HG02852 (cell line): ENCODE measurements at regions not wholly inside any gene's neighbourhood (a gene's known extent, or its start where the extent isn't known, plus 50 kb on each side); places are given as distances from the start of the nearest gene placed in this dataset.
"Not testable (repeated sequence)": the region's sequence is repeated elsewhere in the genome, so short reads cannot be mapped to it uniquely, and the experiment has no call there.

ENCODE experiments used
- ATAC-seq: cut with Tn5 transposase; IDR thresholded peaks from one replicate; pipeline ENCODE4 v1.9.1; 2021; ENCODE audit warnings: mild to moderate bottlenecking, moderate library complexity; ENCODE audit not compliant: unreplicated experiment

DNA sequence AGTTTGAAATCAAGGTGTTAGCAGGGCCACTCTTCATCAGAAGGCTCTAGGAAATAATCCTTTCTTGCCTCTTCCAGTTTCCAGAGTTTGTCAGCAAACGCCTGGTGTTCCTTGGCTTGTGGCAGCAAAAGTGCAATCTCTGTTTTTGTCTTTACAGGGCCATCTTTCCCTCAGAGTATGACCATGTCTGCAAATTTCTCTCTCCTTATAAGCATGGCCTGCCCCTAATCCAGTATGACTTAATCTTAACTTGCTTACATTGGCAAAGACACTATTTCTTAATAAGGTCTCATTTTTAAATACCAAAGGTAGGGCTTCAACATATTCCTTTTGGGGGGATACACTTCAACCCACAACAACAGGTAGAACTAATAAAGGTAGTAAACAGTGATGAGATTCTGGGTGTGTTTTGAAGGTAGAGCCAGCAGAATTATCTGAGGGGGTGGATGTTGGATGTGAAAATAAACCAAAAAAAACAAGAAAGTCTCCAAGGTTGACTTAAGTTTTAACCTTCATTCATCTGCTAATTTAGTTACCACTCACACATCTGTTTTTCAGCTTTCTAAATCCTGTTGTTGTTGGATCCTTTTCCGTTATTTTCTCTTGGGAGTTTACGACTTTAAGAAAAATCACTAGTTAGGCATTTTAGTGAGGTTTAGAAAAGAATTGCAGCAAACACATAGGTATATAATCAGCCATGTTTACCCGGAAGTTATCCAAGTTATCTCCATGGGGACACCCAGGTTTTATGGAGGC is 234.4 kb upstream of the FIGN start:
- ATAC-seq, result no peak

DNA sequence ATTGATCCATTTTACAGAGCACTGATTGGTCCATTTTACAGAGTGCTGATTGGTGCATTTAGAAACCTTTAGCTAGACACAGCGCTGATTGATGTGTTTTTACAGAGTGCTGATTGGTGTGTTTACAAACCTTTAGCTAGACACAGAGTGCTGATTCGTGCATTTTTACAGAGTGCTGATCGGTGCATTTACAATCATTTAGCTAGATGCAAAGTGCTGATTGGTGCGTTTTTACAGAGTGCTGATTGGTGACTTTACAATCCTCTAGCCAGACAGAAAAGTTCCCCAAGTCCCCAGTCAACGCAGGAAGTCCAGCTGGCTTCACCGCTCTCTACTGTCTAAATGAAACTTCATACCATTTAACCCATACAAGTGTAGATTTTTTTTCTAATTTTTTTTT is 228.5 kb upstream of the FIGN start:
- ATAC-seq, result not testable (repeated sequence)

GRCh38 chr2:163953390-163953907 is 217.6 kb upstream of the FIGN start:
- ATAC-seq, result no peak

DNA sequence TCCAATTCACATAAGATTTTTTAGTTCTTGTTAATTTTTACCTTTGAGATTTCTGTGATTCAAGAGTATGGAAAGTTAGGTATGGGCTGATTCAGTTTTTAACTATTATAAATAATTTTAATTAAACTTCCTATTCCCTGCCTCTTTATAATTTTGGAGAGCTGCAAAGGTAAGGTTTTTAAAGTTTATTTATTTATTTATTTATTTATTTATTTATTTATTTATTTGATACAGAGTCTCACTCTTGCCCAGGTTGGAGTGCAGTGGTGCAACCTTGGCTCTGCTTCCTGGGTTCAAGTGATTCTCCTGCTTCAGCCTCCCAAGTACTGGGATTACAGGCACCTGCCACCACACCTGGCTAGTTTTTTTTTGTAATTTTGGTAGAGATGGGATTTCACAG is 215.5 kb upstream of the FIGN start:
- no peak for ATAC-seq

DNA sequence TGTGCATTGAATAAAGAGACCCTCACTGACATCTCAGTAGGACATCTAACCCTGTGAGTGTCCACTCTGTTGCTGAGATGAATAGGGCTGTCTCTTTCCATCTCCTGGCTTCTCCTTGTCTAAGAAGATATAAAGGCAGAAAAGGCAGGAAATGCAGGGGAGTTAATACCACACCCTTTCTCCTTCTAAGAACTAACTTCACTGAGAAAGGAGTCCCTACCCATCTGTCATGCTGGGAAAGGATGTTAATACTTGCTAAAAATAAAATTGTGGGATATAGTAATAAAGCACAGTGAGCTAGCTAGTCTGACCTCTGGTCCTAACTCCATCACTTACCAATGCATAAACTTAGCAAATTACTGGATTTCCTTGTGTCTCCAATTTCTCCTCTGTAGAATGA is 213.9 kb upstream of the FIGN start:
- no peak for ATAC-seq

GRCh38 chr2:163944347-163944737 is 208.5 kb upstream of the FIGN start:
- ATAC-seq, result no peak

DNA sequence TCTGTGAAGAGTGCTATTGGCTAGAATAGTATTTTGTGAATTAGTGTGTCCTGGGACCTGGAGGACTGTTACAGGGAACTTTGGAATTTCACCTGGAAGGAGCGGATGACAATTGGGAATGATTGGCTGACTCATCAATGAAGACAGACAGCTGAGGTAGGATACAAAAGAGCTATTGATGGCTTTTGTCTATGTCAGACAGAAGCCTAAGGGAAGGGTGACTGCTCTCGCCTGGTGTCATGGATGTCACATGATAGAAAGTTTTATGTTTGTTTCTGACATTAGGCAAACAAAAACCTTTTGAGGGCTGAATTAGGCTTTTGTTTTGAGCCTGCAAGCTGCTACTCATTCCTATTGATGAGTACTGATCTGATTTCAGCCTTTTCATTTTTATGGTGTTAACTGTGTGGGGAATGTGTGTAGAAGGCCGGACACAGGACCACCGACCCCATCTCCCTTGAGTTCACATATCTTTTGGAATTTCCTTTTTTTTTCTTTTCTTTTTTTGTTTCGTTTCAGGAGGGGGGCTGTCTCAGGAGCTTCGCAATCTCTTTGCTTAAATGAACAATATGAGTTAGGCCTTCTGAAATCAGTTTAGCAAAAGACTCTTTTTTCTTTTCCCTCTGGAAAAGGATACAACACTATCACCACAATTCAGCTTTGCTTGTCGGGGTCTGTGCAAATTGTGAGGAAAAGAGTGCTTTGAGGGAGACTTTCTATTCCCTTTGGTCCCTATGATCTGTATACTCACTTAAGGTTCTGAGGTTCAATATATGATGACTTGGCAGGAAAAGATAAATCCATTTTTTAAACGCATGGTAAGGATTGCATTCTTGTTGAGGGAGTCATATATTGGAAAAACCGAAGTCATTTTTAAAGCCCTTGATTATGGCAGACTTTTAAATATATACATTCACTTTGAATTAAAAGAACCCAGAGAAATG is 207.9 kb upstream of the FIGN start:
- no peak for ATAC-seq

GRCh38 chr2:163934131-163934530 is 198.3 kb upstream of the FIGN start:
- no peak for ATAC-seq

GRCh38 chr2:163919717-163920116 is 183.9 kb upstream of the FIGN start:
- ATAC-seq, result no peak

GRCh38 chr2:163914486-163914885 is 178.7 kb upstream of the FIGN start:
- not testable (repeated sequence) for ATAC-seq

- not testable (repeated sequence) for ATAC-seq
Observed at GRCh38 chr2:163913532-163913944, 177.7 kb upstream of the FIGN start.

DNA sequence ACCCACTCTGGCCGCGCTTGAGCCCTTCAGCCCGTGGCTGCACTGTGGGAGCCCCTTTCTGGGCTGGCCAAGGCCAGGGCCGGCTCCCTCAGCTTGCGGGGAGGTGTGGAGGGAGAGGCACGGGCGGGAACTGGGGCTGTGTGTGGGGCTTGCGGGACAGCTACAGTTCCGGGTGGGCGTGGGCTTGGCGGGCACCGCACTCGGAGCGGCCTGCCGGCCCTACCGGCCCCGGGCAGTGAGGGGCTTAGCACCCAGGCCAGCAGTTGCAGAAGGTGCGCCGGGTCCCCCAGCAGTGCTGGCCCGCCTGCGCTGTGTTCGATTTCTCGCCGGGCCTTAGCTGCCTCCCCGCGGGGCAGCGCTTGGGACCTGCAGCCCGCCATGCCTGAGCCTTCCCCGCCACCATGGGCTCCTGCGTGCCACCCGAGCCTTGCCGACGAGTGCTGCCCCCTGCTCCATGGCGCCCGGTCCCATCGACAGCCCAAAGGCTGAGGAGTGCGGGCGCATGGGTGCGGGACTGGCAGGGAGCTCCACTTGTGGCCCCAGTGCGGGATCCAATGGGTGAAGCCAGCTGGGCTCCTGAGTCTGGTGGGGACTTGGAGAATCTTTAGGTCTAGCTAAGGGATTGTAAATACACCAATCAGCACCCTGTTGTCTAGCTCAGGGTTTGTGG is 173.7 kb upstream of the FIGN start:
- no peak for ATAC-seq

DNA sequence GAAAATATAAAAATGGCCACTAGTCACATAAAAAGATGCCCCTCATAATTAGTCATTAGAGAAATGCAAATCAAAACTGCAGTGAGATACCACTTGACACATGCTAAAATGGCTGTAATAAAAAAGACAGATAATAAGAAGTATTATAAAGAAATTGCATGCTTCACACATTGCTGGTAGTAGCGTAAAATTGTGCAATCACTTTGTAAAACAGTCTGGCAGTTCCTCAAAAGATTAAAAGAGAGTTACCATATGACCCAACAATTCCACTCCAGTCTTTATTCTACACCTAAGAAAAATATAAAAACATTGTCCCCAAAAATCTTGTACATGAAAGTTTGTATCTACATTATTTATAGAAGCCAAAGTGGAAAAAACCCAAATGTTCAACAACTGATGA is 170.6 kb upstream of the FIGN start:
- no peak for ATAC-seq

GRCh38 chr2:163897799-163898198 is 162.0 kb upstream of the FIGN start:
- no peak for ATAC-seq

DNA sequence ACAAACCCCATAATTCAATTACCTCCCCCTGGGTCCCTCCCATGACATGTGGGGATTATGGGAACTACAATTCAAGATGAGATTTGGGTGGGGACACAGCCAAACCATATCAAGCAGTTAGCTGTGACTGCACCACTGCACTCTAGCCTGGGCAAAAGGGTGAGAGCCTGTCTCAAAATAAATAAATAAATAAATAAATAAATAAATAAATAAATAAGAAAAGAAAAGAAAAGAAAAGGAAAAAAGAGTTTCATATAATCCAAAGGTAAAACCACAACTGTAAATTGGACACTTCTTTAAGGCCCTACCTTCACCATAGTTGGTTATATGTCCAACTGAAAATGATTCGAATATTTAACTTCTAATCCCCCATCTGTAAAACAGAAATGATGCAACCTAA is 157.6 kb upstream of the FIGN start:
- not testable (repeated sequence) for ATAC-seq

DNA sequence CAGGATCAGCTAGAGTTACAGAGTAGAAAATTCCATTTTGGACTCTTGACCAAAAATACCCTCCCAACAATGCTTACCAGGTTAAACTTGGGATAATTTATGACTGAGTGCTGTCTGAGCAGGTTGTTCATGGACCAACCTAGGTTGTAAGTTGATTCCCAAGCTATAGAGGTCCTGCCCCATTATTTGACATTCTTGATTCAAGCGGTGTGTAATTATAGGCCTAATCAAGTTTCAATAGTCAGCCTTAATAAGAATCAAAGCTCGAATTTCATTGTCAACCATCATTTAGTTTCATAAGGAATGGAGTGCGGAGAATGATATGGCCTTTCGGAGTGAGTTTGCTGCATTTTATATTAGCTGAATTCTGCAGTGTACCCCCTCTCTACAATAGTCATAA is 152.8 kb upstream of the FIGN start:
- no peak for ATAC-seq

- no peak for ATAC-seq
Observed at GRCh38 chr2:163887182-163887581, 151.4 kb upstream of the FIGN start.

DNA sequence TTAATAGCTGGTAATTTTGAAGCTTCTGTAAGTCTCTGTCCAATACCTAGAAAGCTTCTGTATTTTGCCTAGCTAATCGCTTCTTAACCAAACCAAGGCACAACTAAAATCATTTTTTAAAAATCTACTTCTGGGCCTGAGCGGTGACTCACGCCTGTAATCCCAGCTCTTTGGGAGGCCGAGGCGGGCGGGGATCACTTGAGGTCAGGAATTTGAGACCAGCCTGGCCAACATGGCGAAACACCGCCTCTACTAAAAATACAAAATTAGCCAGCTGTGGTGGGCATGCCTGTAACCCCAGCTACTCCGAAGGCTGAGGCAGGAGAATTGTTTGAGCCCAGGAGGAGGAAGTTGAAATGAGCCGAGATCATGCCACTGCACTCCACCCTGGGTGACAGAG is 148.6 kb upstream of the FIGN start:
- ATAC-seq, result no peak

- no peak for ATAC-seq
Observed at GRCh38 chr2:163878718-163879117, 142.9 kb upstream of the FIGN start.

DNA sequence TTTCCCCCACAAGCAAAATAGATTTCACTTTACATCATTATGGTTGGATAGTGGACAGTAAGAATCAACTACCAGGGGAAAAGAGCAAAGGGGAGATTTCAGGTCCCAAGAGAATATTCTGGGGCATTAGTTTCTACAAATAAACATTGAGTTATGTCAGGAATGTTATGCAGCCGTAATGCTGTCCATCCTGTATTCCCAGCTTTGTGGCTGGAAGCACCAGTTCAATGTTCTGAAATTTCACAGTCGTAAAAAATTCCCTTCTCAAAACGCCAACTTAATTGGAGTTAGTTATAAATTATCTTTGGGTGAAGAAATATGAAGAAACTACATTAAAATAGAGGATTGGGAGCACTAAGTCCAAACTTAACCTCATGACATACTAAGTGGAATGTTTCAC is 141.5 kb upstream of the FIGN start:
- ATAC-seq, result no peak

- ATAC-seq, result no peak
Observed at GRCh38 chr2:163863073-163863472, 127.3 kb upstream of the FIGN start.
